ENCODE measurements at regions not wholly inside any gene's neighbourhood (a gene's known extent, or its start where the extent isn't known, plus 50 kb on each side); places are given as distances from the start of the nearest gene placed in this dataset.

GRCh38 chr4:38326499-38326898 is 337.5 kb upstream of the KLF3 start:
- Histone ChIP-seq H3K36me3 (ENCODE audit: insufficient read depth, low read length) (no peaks in the 10 kb centered on the region), H3F3A (ENCODE audit: insufficient read depth, low read length, poor library complexity, severe bottlenecking) (no peaks in the 10 kb centered on the region)
- no peak for TF ChIP-seq CTCF (IDR thresholded peaks at IDR 0.05; ENCODE audit: poor library complexity, severe bottlenecking)
- TF ChIP-seq TAF1 (IDR thresholded peaks at IDR 0.05; ENCODE audit: low read depth): no peak
- TF ChIP-seq EZH2 (IDR thresholded peaks at IDR 0.05; ENCODE audit: borderline replicate concordance, insufficient read depth, low read length, poor library complexity, severe bottlenecking): no peak
- TF ChIP-seq SMC3 (conservative IDR thresholded peaks at IDR 0.05; ENCODE audit: poor library complexity): no peak
- no peak for TF ChIP-seq MXI1 (conservative IDR thresholded peaks at IDR 0.05; ENCODE audit: poor library complexity, severe bottlenecking)
- no peak for TF ChIP-seq REST (IDR thresholded peaks at IDR 0.05; ENCODE audit: borderline replicate concordance)
- TF ChIP-seq EP300 (conservative IDR thresholded peaks at IDR 0.05; ENCODE audit: poor library complexity, severe bottlenecking): no peak
- TF ChIP-seq RAD21 (conservative IDR thresholded peaks at IDR 0.05): no peak
- no peak for TF ChIP-seq POLR2AphosphoS5 (IDR thresholded peaks at IDR 0.05)

GRCh38 chr4:38327174-38327573 is 336.8 kb upstream of the KLF3 start:
- TF ChIP-seq EZH2 (IDR thresholded peaks at IDR 0.05; ENCODE audit: borderline replicate concordance, insufficient read depth, low read length, poor library complexity, severe bottlenecking) (no peak), SMC3 (conservative IDR thresholded peaks at IDR 0.05; ENCODE audit: poor library complexity) (no peak), RAD21 (conservative IDR thresholded peaks at IDR 0.05) (no peak), MXI1 (conservative IDR thresholded peaks at IDR 0.05; ENCODE audit: poor library complexity, severe bottlenecking) (no peak), REST (IDR thresholded peaks at IDR 0.05; ENCODE audit: borderline replicate concordance) (no peak), POLR2AphosphoS5 (IDR thresholded peaks at IDR 0.05) (no peak), EP300 (conservative IDR thresholded peaks at IDR 0.05; ENCODE audit: poor library complexity, severe bottlenecking) (no peak), CTCF (IDR thresholded peaks at IDR 0.05; ENCODE audit: poor library complexity, severe bottlenecking) (no peak), TAF1 (IDR thresholded peaks at IDR 0.05; ENCODE audit: low read depth) (no peak)
- H3K9me3 ChIP-seq (ENCODE audit: low read length): no peaks in the 10 kb centered on the region
- no peaks in the 10 kb centered on the region for H3K36me3 ChIP-seq (ENCODE audit: insufficient read depth, low read length)
- no peaks in the 10 kb centered on the region for H3K27me3 ChIP-seq (ENCODE audit: insufficient read depth, low read depth, low read length)
- H4K20me1 ChIP-seq (ENCODE audit: insufficient read depth): no peaks in the 10 kb centered on the region
- H3K4me3 ChIP-seq (ENCODE audit: low read length): no peak overlapping the region
- H3K4me2 ChIP-seq (ENCODE audit: low read length): no peak overlapping the region
- H3K9me2 ChIP-seq (ENCODE audit: insufficient read depth, low read length): no peaks in the 10 kb centered on the region
- no peak overlapping the region for H3K9ac ChIP-seq (ENCODE audit: low read length)
- H3K27ac ChIP-seq (ENCODE audit: low read length): no peak overlapping the region
- no peaks in the 10 kb centered on the region for H3K79me2 ChIP-seq (replicated peaks; ENCODE audit: insufficient read depth, low read length)
- H3F3A ChIP-seq (ENCODE audit: insufficient read depth, low read length, poor library complexity, severe bottlenecking): no peaks in the 10 kb centered on the region
- no peak overlapping the region for H2AFZ ChIP-seq (ENCODE audit: low read depth, low read length)

More at GRCh38 chr4:38326499-38326898, 337.5 kb upstream of the KLF3 start:
- Histone ChIP-seq H3K4me2 (ENCODE audit: low read length) (no peak overlapping the region), H3K9me3 (ENCODE audit: low read length) (no peaks in the 10 kb centered on the region), H3K79me2 (replicated peaks; ENCODE audit: insufficient read depth, low read length) (no peaks in the 10 kb centered on the region), H3K9me2 (ENCODE audit: insufficient read depth, low read length) (no peaks in the 10 kb centered on the region), H2AFZ (ENCODE audit: low read depth, low read length) (no peak overlapping the region), H3K27me3 (ENCODE audit: insufficient read depth, low read depth, low read length) (no peaks in the 10 kb centered on the region), H3K27ac (ENCODE audit: low read length) (no peak overlapping the region), H4K20me1 (ENCODE audit: insufficient read depth) (no peaks in the 10 kb centered on the region), H3K4me3 (ENCODE audit: low read length) (no peak overlapping the region), H3K9ac (ENCODE audit: low read length) (no peak overlapping the region)
